ENCODE measurements at regions not wholly inside any gene's neighbourhood (a gene's known extent, or its start where the extent isn't known, plus 50 kb on each side); places are given as distances from the start of the nearest gene placed in this dataset.

- no peak for DNase-seq
Observed at GRCh38 chr5:135106610-135107471, 72.8 kb upstream of the PITX1 start.

GRCh38 chr5:135106136-135106535 is 72.1 kb upstream of the PITX1 start:
- peak overlapping the region in 1 of 4 donors; percentile 49 for H3K27ac ChIP-seq
- intact Hi-C loops (cut with DNase I): no loop called here
- TF ChIP-seq POLR2A (IDR thresholded peaks at IDR 0.05) (no peak), CTCF (IDR thresholded peaks at IDR 0.05) (no peak)
- no peak for DNase-seq
- no peaks in the 10 kb centered on the region for H3K36me3 ChIP-seq
- H3K4me1 ChIP-seq: peaks cover 9 to 31% (median 15%) of the 10 kb centered on the region in 3 donors
- no peaks in the 10 kb centered on the region for H3K9me3 ChIP-seq
- H3K4me3 ChIP-seq: no peak overlapping the region
- WGBS, 2 donors: 59 to 71% methylated on average over 3 of the region's 3 CpGs
- H3K27me3 ChIP-seq: no peaks in the 10 kb centered on the region

More at GRCh38 chr5:135106610-135107471, 72.8 kb upstream of the PITX1 start:
- Histone ChIP-seq H3K4me1 (peaks cover 15 to 38% (median 22%) of the 10 kb centered on the region in 3 donors), H3K27ac (peak overlapping the region in 2 of 4 donors; percentile 2 to 49), H3K27me3 (no peaks in the 10 kb centered on the region), H3K9me3 (no peaks in the 10 kb centered on the region), H3K4me3 (no peak overlapping the region), H3K36me3 (no peaks in the 10 kb centered on the region)
- 72 to 82% methylated on average over 14 to 16 of the region's 19 CpGs for WGBS, 2 donors
- no peak for TF ChIP-seq CTCF (IDR thresholded peaks at IDR 0.05)
- TF ChIP-seq POLR2A (IDR thresholded peaks at IDR 0.05): no peak
- intact Hi-C loops (cut with DNase I): no loop called here

DNA sequence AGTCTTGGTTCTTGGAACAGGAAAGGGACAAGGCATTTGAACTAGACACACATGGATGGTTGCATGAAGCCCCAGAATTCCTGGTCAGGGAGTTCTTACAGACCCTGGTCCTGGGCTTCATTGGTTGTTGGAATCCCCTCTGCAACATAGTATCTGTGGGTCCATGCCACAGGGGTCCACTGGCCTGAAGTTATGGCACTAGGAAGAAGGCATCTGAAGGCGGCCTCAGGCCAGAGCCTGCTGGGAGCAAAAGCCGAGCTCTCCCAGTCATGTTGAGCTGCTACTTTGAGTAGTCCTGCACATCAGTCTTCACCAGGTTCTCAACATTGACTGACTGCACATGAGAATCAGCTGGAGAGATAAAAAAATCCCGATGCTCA is 71.1 kb upstream of the PITX1 start:
- Histone ChIP-seq H3K27me3 (no peaks in the 10 kb centered on the region), H3K9me3 (no peaks in the 10 kb centered on the region), H3K36me3 (no peaks in the 10 kb centered on the region), H3K4me3 (no peak overlapping the region), H3K4me1 (peaks cover 0 to 28% (median 12%) of the 10 kb centered on the region in 3 donors), H3K27ac (no peak overlapping the region)
- DNase-seq: no peak
- intact Hi-C loops (cut with DNase I): no loop called here
- 84 to 86% methylated on average over 2 to 3 of the region's 3 CpGs for WGBS, 2 donors
- TF ChIP-seq POLR2A (IDR thresholded peaks at IDR 0.05): no peak

DNA sequence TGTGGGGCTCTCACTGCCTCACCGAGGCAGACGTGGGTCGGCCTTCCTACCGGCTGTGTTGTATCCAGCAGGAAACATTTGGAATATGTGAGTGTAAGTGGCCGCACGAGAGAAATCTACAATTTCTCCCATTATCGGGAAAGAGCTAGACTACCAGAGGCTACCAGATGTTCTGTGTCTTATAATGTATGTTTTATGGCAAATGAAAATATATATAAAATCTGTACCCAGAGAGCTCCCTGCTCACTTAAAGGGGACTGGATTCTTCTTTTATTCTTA is 69.5 kb upstream of the PITX1 start:
- 91 to 95% methylated on average over 4 to 7 of the region's 7 CpGs for WGBS, 2 donors
- H3K4me1 ChIP-seq: peaks cover 0 to 38% (median 12%) of the 10 kb centered on the region in 3 donors
- H3K9me3 ChIP-seq: no peaks in the 10 kb centered on the region
- no peak overlapping the region for H3K4me3 ChIP-seq
- no peak for DNase-seq
- H3K36me3 ChIP-seq: no peaks in the 10 kb centered on the region
- no peaks in the 10 kb centered on the region for H3K27me3 ChIP-seq
- no peak overlapping the region for H3K27ac ChIP-seq
- intact Hi-C loops (cut with DNase I): no loop called here
- TF ChIP-seq POLR2A (IDR thresholded peaks at IDR 0.05) (no peak), CTCF (IDR thresholded peaks at IDR 0.05) (no peak)

- H3K36me3 ChIP-seq: no peaks in the 10 kb centered on the region
- no peaks in the 10 kb centered on the region for H3K27me3 ChIP-seq
- H3K9me3 ChIP-seq: no peaks in the 10 kb centered on the region
- no peak for DNase-seq
- peaks cover 0 to 38% (median 12%) of the 10 kb centered on the region in 3 donors for H3K4me1 ChIP-seq
- intact Hi-C loops (cut with DNase I): no loop called here
- TF ChIP-seq POLR2A (IDR thresholded peaks at IDR 0.05): no peak
- TF ChIP-seq CTCF (IDR thresholded peaks at IDR 0.05): no peak
- no peak overlapping the region for H3K27ac ChIP-seq
- 47 to 80% methylated on average over 3 to 6 of the region's 7 CpGs for WGBS, 2 donors
- H3K4me3 ChIP-seq: no peak overlapping the region
Observed at GRCh38 chr5:135102716-135103574, 68.9 kb upstream of the PITX1 start.

Measured in esophagus squamous epithelium (tissue), 5 donors.